T47D (cell line): ENCODE measurements at regions not wholly inside any gene's neighbourhood (a gene's known extent, or its start where the extent isn't known, plus 50 kb on each side); places are given as distances from the start of the nearest gene placed in this dataset.

ENCODE experiments used
- DNase-seq, 2 experiments: peaks; one replicate each; pipeline versions ENCODE4 v3.0.0 to v3.0.0-alpha.2; 2011 to 2012; ENCODE audit warnings: low read depth in 1 of 2, low spot score in 1 of 2
- JUND ChIP-seq: IDR thresholded peaks from 2 replicates; pipeline ENCODE4 v1.6.1; 2012; ENCODE audit warnings: low read depth
- in situ Hi-C: cut with HindIII; loops from 2 replicates; pipeline ENCODE4 v1.10.0; 2016; ENCODE audit warnings: low sequenced_read_pairs, low pct_unique_long_range_greater_than_20kb

DNA sequence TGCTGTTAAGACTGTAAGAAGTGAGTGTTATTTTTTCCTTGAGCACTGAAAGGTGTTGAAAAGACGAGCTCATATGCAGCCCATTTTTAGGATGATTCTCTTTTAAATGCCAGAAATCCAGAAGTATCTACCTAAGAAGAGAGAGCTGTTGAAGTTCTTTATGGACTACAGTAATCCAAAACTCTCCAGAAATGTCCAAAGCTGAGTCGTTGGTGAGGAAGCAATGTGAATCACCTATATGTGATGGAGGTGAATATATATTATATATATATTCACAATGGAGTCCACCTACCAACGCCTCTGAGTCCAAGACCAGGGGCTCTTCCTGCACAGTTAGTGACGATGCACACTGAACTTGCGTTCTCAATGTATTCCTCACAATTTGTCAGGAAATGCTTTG, 252.7 kb upstream of the PITRM1 start:
- in situ Hi-C loops: no loop called here
- TF ChIP-seq JUND: no peak
- DNase-seq: no peak

DNA sequence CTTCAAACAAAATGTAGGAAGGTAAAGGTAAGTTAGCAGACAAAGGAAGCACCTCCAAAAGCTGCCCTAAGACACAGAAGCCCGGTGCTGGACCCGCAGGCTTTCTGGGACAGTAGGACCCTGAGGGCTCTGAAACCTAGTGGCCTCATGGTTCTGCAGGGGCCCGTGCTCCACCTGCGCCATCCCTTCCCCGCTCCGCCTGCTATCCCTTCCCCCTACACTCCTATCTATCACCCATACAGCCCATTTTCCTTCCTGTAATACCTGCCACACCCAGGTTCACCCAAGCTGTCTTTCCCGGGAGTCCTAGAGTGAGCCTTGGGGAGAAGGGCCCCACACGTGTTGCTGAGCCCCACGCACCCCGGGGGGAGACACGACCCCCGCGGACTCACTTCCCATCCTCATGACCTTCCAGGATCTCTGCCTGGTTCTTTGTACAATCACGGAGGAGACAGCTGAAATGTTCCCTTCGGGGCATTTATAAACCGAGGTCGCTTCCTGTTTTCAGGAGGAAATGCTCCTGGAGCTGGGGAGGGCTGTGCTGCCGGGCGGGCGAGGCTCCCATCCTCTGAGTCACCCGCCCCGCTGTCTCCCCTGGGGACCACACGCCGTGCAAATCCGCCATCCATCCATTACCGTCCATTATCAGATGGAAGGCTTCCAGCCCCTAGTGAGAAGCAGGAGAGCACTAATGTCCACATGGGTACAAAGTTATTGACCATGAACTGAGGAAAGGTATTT, 251.7 kb upstream of the PITRM1 start:
- no peak for TF ChIP-seq JUND
- in situ Hi-C loops: no loop called here
- DNase-seq: no peak

DNA sequence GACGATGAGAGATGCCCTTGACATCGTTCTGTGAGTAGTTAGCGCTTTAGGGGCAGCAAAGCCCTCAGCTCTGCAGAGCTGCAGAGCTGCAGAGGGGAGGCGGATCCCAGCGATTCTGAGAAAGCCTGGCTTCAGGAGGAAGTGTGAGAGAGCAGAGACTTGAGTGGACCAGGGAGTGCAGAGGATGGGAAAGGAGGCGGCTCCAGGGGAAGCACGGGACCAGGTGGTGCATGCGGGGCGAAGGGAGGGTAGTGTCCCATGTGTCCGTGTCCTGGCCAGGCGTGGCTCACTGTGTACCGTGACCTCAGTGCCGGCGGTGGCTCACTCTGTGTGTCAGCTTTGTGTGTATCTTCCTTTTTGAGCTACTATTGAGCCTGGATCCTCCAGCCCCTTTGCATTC, 250.8 kb upstream of the PITRM1 start:
- in situ Hi-C loops: no loop called here
- DNase-seq: no peak
- TF ChIP-seq JUND: no peak

DNA sequence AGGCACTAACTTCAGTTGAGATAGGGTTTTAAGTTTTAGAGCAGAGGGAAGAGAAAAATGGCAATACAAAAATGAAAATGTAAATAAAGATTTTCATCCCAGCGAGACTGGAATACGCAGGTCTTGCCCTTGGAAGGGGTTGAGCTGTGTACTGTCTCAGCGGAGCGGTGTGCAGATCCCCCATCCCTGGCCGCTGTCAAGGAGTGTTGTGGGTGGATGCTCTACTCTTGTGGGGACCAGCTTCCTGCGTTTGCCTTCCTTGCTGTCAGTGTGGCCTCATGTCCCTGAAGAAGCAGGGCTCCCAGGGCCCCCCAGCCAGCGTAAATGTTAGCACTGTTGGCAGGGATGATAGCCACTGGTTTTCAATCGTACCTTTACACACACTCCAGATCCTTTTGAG, 249.7 kb upstream of the PITRM1 start:
- no peak for TF ChIP-seq JUND
- no peak for DNase-seq
- in situ Hi-C loops: no loop called here

DNA sequence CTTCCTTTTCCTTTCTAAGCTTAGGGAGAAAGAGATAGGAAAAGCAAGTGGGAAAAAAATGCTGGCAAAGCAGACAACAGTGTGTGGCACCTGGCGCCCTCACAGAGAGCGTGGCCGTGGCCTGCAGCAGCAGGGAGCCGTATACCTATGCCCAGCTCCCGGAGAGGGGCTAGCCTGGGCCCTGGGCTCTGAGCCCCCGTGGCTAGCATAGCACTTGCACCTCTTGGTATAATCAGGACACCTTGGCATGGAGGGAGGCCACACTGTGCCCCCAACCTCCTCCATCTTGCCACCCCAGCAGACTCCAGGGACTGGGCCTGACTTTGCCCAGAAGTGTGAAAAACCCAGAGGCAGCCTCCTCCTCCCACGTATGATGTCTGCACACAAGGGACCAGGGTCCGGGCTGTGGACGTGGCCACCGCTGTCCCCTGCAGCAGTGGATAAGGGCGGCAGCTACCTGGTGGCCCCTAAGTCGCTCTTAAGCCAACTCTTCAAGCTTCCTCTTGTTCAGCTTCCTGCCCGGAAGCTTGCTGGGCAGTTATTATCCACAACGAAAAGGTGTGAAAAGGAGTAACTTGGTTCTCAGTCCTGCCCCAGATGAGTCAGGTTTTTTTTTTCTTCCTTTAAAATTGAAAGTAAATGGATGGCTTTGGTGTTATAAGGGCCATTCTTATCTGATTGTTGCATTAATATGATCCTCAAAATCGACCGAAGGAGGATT, 249.1 kb upstream of the PITRM1 start:
- in situ Hi-C loops: no loop called here
- TF ChIP-seq JUND: no peak
- DNase-seq: no peak

DNA sequence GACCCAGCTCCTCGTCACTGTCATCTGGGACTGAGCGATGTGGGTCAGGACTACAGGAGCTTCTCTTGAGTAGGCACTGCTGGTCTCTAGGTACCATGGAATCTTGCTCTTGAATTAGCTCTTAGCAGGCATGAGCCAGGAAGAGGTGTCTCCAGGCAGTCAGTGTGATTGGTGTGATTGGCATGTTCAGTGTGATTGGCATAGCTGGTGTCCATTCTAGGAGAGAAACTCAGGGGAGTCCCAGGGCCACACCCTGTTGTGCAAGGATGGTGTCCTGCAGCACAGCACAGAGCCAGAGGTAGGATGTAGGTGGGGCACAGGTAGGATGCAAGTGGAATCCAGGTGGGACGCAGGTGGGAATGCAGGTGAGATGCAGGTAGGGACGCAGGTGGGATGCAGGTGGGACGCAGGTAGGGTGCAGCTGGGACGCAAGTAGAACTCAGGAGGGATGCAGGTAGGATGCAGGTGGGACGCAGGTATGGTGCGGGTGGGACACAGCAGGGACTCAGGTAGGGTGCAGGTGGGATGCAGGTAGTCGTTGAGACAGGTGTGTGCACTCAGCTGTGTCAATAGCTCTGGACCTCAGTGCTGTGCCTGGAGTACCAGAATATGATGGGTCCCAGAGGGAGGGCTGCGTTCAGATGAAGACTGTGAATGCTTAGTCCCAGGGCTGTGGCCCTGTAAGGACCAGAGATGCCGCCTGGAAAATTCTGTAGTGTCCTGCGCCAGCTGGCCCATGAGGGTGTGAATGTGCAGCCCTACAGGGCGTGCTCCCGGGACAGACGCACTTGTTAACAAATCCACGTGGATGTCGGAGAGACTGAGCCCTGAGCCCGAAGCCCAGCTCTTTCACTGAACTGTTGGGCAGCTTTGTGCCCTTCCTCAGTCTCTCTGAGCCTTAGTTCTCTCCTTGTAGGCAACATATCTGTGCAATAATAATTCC, 248.2 kb upstream of the PITRM1 start:
- in situ Hi-C loops: no loop called here
- DNase-seq: no peak
- TF ChIP-seq JUND: no peak

DNA sequence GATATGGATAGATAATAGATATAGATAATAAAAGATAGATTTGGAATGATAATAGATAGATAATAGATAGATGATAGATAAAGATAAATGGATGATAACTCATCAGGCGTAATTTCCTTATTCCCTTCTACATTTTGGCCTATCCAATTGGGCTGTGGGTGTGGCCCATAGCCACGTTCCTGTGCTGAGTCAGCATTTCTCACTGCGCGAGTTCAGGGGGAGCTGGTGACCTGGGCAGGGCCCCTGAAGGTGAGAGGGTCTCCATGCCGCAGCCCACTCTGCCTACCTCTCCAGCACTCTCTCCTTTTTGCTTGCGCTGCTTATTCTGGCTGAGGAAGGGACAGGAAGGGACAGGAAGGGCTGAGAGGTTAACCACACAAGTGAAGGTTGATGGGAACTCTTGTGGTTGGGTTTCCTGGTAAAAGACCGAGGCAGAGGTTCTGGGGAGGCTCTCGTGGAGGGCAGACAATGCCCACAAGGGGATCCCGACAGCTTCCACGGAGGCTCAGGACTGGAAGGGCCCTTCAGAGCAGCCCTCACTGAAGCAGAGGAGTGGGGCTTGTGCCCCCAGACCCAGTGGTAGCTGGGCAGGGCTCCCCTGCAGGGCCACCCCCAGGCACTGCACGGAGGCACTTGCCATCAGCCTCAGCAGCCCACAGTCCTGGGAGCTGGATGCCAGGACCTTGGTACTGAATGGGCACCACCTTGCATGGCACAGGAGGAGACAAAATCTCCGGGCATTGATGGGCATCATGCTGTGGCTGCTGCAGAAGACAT, 247.3 kb upstream of the PITRM1 start:
- no peak for DNase-seq
- in situ Hi-C loops: no loop called here
- TF ChIP-seq JUND: no peak

DNA sequence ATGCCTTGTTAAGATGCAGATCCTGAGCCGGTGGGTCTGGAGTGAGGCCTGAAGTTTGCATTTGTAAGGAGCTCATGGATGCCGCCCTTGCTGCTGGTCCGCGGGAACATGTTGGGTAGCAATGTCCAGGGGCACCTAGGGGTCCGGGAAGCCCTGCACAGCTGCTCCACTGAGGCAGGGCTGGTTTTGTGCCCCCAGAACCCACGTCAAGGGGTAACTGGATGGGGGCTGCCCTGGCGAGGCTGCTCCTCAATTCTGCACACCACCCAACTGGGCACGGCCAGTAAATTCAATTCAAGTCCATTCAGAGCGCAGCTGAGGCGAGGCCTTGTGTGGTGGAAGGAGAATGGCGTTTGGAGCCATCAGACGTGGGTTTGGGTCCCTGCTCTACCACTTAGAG, 246.3 kb upstream of the PITRM1 start:
- in situ Hi-C loops: no loop called here
- no peak for TF ChIP-seq JUND
- DNase-seq: no peak

DNA sequence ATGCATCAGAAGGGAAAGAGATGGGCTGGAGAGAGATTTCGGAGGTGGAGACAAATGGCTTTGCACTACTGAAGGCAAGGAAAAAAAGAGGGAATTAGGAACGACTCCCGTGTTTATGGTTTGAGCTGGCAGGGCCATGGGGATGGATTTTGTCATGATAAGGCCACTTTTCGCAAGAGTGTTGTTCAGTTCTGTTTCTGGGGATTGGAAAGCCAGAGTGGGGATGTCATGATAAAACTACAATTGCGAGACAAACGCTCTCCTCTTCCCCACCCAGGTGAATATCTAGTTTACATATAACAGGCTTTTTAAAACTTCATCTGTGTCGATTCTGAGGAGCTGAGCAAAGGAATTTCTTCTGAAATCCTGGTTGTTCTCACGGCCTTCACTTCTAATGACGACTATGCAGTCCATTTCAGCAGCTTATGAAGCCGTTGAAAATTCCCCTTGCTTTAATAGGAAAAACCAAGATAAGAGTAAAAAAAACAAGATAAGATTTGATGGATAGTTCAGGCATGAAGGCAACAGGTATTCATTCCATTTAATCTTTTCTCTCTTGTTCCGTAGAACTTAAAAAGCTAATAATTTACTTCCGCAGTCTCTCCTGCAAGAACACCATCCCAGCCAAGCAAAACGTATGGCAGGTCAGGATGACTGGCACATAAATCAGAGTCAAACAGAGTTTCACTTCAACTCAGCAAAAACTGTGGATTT, 245.6 kb upstream of the PITRM1 start:
- no peak for DNase-seq
- no peak for TF ChIP-seq JUND
- in situ Hi-C loops: no loop called here

DNA sequence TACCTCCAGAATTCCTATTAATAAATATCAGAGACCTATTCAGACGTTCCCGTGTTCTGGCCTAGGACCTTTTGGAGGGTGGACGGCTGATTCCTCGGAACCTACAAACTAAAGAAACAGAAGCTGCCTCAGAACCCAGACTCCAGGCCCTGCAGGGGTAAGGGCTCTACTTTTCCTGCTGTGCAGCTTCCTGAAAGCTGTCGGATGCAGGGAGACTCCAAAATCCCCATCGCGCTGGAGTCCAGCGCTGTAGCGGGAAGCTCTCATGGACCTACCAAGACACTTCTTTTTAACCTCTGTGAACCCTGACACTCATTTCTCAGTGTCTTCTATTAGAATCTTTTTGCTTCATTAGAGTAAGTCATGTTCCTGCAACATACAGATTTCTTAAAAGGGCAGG, 244.5 kb upstream of the PITRM1 start:
- TF ChIP-seq JUND: no peak
- no peak for DNase-seq
- in situ Hi-C loops: no loop called here

DNA sequence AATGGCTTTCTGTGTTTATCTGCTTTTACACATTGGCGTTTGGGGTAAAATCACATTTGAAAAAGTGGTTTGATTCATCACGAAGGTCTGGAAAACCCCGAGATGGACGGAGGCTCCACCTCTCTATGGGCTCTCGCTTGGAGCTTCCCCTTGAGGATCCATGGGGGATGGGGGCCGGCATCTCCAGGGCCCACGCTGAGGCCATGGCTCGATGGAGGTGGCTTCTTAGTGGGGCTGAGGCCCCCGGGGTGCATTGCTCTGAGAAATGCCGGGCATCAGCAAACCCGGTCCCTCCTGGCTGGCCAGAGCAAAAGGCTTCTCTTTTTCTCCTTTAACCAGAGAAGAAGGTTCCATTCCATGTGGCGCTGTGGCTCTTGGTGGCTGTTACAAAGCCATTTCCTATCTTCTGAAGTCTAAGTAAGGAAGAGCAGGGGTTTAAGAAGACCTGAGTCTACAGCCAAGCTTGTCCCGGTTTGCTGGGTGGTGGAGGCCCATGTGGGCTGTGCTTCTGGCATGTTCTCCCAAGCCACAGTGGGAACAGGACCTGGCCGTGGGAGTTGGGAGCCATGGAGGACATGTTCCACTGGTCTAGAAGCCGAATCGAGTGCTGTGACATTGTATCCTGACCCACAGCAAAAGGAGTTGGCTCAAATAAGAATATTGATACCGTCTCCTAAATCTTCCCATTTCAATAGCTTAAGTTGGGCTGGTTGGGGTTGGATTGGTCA, 243.5 kb upstream of the PITRM1 start:
- no peak for TF ChIP-seq JUND
- in situ Hi-C loops: no loop called here
- no peak for DNase-seq
